ENCODE measurements at regions not wholly inside any gene's neighbourhood (a gene's known extent, or its start where the extent isn't known, plus 50 kb on each side); places are given as distances from the start of the nearest gene placed in this dataset.

GRCh38 chr4:165666836-165667235, 206.2 kb upstream of the TLL1 start:
- H3K36me3 ChIP-seq: no peaks in the 10 kb centered on the region
- H3K4me1 ChIP-seq: no peaks in the 10 kb centered on the region
- H3K4me3 ChIP-seq (ENCODE audit: low read depth, low read length): no peak overlapping the region
- no peak for DNase-seq
- H3K27me3 ChIP-seq: no peaks in the 10 kb centered on the region
- no peaks in the 10 kb centered on the region for H3K9me3 ChIP-seq
- no peak for TF ChIP-seq CTCF (IDR thresholded peaks at IDR 0.05; ENCODE audit: low read depth, low read length)

- no peaks in the 10 kb centered on the region for H3K9me3 ChIP-seq
- TF ChIP-seq CTCF (IDR thresholded peaks at IDR 0.05; ENCODE audit: low read depth, low read length): no peak
- no peaks in the 10 kb centered on the region for H3K4me1 ChIP-seq
- no peak overlapping the region for H3K4me3 ChIP-seq (ENCODE audit: low read depth, low read length)
- H3K27me3 ChIP-seq: no peaks in the 10 kb centered on the region
- no peak for DNase-seq
- no peaks in the 10 kb centered on the region for H3K36me3 ChIP-seq
These were observed 205.1 kb upstream of the TLL1 start for GRCh38 chr4:165667969-165668368.

- Histone ChIP-seq H3K4me3 (ENCODE audit: low read depth, low read length) (no peak overlapping the region), H3K36me3 (no peaks in the 10 kb centered on the region), H3K9me3 (no peaks in the 10 kb centered on the region), H3K4me1 (no peaks in the 10 kb centered on the region), H3K27me3 (no peaks in the 10 kb centered on the region)
- TF ChIP-seq CTCF (IDR thresholded peaks at IDR 0.05; ENCODE audit: low read depth, low read length): no peak
- no peak for DNase-seq
These were observed 204.3 kb upstream of the TLL1 start for GRCh38 chr4:165668694-165669093.

- Histone ChIP-seq H3K9me3 (no peaks in the 10 kb centered on the region), H3K36me3 (no peaks in the 10 kb centered on the region), H3K27me3 (no peaks in the 10 kb centered on the region), H3K4me3 (ENCODE audit: low read depth, low read length) (no peak overlapping the region), H3K4me1 (no peaks in the 10 kb centered on the region)
- DNase-seq: no peak
- no peak for TF ChIP-seq CTCF (IDR thresholded peaks at IDR 0.05; ENCODE audit: low read depth, low read length)
These were observed 196.0 kb upstream of the TLL1 start for GRCh38 chr4:165677081-165677480.

- no peak overlapping the region for H3K4me3 ChIP-seq (ENCODE audit: low read depth, low read length)
- TF ChIP-seq CTCF (IDR thresholded peaks at IDR 0.05; ENCODE audit: low read depth, low read length): no peak
- H3K27me3 ChIP-seq: no peaks in the 10 kb centered on the region
- no peak for DNase-seq
- no peaks in the 10 kb centered on the region for H3K4me1 ChIP-seq
- H3K9me3 ChIP-seq: no peaks in the 10 kb centered on the region
- no peaks in the 10 kb centered on the region for H3K36me3 ChIP-seq
These were observed 194.7 kb upstream of the TLL1 start for GRCh38 chr4:165678236-165678935.

- no peak overlapping the region for H3K4me3 ChIP-seq (ENCODE audit: low read depth, low read length)
- no peaks in the 10 kb centered on the region for H3K9me3 ChIP-seq
- H3K27me3 ChIP-seq: no peaks in the 10 kb centered on the region
- TF ChIP-seq CTCF (IDR thresholded peaks at IDR 0.05; ENCODE audit: low read depth, low read length): no peak
- H3K4me1 ChIP-seq: no peaks in the 10 kb centered on the region
- no peaks in the 10 kb centered on the region for H3K36me3 ChIP-seq
- no peak for DNase-seq
These were observed 194.1 kb upstream of the TLL1 start for GRCh38 chr4:165678936-165679325.

Measured in BE2C (cell line).